Spleen (tissue), 11 donors: ENCODE measurements at regions not wholly inside any gene's neighbourhood (a gene's known extent, or its start where the extent isn't known, plus 50 kb on each side); places are given as distances from the start of the nearest gene placed in this dataset.

ENCODE experiments used
- DNase-seq: peaks from one replicate; pipeline ENCODE4 v3.0.0-alpha.2; 2020
- H3K27ac ChIP-seq, 8 donors: fragments of 200-600 bp; sonication (generic) in 7 of 8; 1 replicate in 4 of 8; 2 replicates in 4 of 8; pipeline versions ENCODE4 v1.5.0 to v1.8.0; 2016 to 2021; ENCODE audit warnings: inconsistent platforms in 4 of 8, mild to moderate bottlenecking in 4 of 8, moderate library complexity in 1 of 8
- H3K27me3 ChIP-seq, 7 donors: fragments of 200-600 bp; sonication (generic) in 6 of 7; replicated peaks in 1 of 7; 1 replicate in 4 of 7; 2 replicates in 3 of 7; pipeline versions ENCODE4 v1.5.0 to v1.8.0; 2016 to 2021; ENCODE audit warnings: inconsistent platforms in 3 of 7, mild to moderate bottlenecking in 1 of 7
- H3K36me3 ChIP-seq, 6 donors: fragments of 200-600 bp; sonication (generic) in 5 of 6; 1 replicate in 4 of 6; 2 replicates in 2 of 6; pipeline versions ENCODE4 v1.5.0 to v1.8.0; 2016 to 2021; ENCODE audit warnings: inconsistent platforms in 2 of 6
- H3K4me1 ChIP-seq, 6 donors: fragments of 200-600 bp; sonication (generic) in 5 of 6; 1 replicate in 3 of 6; 2 replicates in 3 of 6; pipeline versions ENCODE4 v1.5.0 to v1.8.0; 2016 to 2021; ENCODE audit warnings: inconsistent platforms in 3 of 6
- H3K4me3 ChIP-seq, 8 donors: fragments of 200-600 bp; sonication (generic) in 7 of 8; 1 replicate in 4 of 8; 2 replicates in 4 of 8; pipeline versions ENCODE4 v1.5.0 to v1.8.0; 2016 to 2021; ENCODE audit warnings: inconsistent platforms in 4 of 8, mild to moderate bottlenecking in 4 of 8, moderate library complexity in 2 of 8
- H3K9me3 ChIP-seq, 8 donors: fragments of 200-600 bp; sonication (generic) in 7 of 8; 1 replicate in 4 of 8; 2 replicates in 4 of 8; pipeline versions ENCODE4 v1.5.0 to v1.8.0; 2016 to 2021; ENCODE audit warnings: inconsistent platforms in 4 of 8
- CTCF ChIP-seq, 11 experiments: fragments of 200-600 bp in 7 of 11; fragments of 450-650 bp in 4 of 11; sonication (generic) in 4 of 11; IDR thresholded peaks in 8 of 11; conservative IDR thresholded peaks in 3 of 11; 1 replicate in 7 of 11; 2 replicates in 4 of 11; pipeline versions ENCODE4 v1.4.0 to v1.8.0; 2016 to 2021; ENCODE audit warnings: antibody characterized with exemption in 11 of 11, inconsistent platforms in 4 of 11, mild to moderate bottlenecking in 1 of 11
- POLR2A ChIP-seq, 3 donors: fragments of 450-650 bp; IDR thresholded peaks; one replicate each; pipeline ENCODE4 v1.5.1; 2017; ENCODE audit warnings: antibody characterized with exemption in 3 of 3, mild to moderate bottlenecking in 1 of 3
- POLR2AphosphoS5 ChIP-seq, 3 donors: sonication (generic); formaldehyde crosslinking; IDR thresholded peaks; one replicate each; pipeline ENCODE4 v1.5.1; 2017; ENCODE audit warnings: antibody characterized with exemption in 3 of 3
- WGBS, 5 donors: extraction: QIAGEN DNeasy Blood & Tissue Kit in 3 of 5; methylation state at CpG; one replicate each; pipeline versions ENCODE4 v1.1.5 to v1.1.7; 2013 to 2018; 5-methylcytosine and 5-hydroxymethylcytosine counted together
- intact Hi-C: fragments of 100-400 bp; cut with DNase I; formaldehyde crosslinking; loops from one replicate; pipeline ENCODE4 v1.15.0; 2023; ENCODE audit warnings: low total_unique reads
- donor health status: healthy with polysubstance abuse.
- donor health status: DM: no; HTN: no; CAD: no; lungs with moderate emphysema.
- donor health status: DM: no; HTN: no; CAD: no.
- donor health status: Bipolar disorder and iron deficiency.
- donor health status: healthy.
- donor health status: DM: no; HTN: no; CAD: no.
- donor health status: DM: yes; HTN: yes; CAD: no.

- whole genome bisulfite sequencing, 5 donors = 36 to 49% (median 43%) methylated on average over 1 of the region's 1 CpG
- no peak for DNase-seq
- Histone ChIP-seq H3K27me3 (no peaks in the 10 kb centered on the region), H3K9me3 (peaks cover 0 to 49% (median 24%) of the 10 kb centered on the region in 8 donors), H3K36me3 (no peaks in the 10 kb centered on the region), H3K4me1 (no peaks in the 10 kb centered on the region), H3K4me3 (no peak overlapping the region), H3K27ac (no peak overlapping the region)
- TF ChIP-seq POLR2AphosphoS5 (IDR thresholded peaks at IDR 0.05) (no peak), POLR2A (IDR thresholded peaks at IDR 0.05) (no peak), CTCF (IDR thresholded peaks at IDR 0.05 in 8 of 11, conservative IDR thresholded peaks at IDR 0.05 in 3 of 11) (no peak)
- intact Hi-C loops = no loop called here
Measured at GRCh38 chr12:60710246-60710645, 1114.4 kb downstream of the SLC16A7 start.

GRCh38 chr12:60714141-60714900 lies 1118.5 kb downstream of the SLC16A7 start:
- Histone ChIP-seq H3K27ac (no peak overlapping the region), H3K9me3 (peaks cover 0 to 33% (median 5%) of the 10 kb centered on the region in 8 donors), H3K4me1 (no peaks in the 10 kb centered on the region), H3K27me3 (no peaks in the 10 kb centered on the region), H3K4me3 (no peak overlapping the region), H3K36me3 (no peaks in the 10 kb centered on the region)
- DNase-seq = no peak
- no peak for TF ChIP-seq POLR2A (IDR thresholded peaks at IDR 0.05)
- no peak for TF ChIP-seq POLR2AphosphoS5 (IDR thresholded peaks at IDR 0.05)
- TF ChIP-seq CTCF (IDR thresholded peaks at IDR 0.05 in 8 of 11, conservative IDR thresholded peaks at IDR 0.05 in 3 of 11) = no peak
- intact Hi-C loops = no loop called here
- whole genome bisulfite sequencing, 5 donors = 80 to 87% (median 82%) methylated on average over 5 of the region's 5 CpGs

- Histone ChIP-seq H3K4me3 (no peak overlapping the region), H3K4me1 (no peaks in the 10 kb centered on the region), H3K36me3 (no peaks in the 10 kb centered on the region), H3K9me3 (peaks cover 0 to 21% (median 5%) of the 10 kb centered on the region in 8 donors), H3K27me3 (no peaks in the 10 kb centered on the region), H3K27ac (no peak overlapping the region)
- intact Hi-C loops = no loop called here
- DNase-seq = no peak
- TF ChIP-seq POLR2A (IDR thresholded peaks at IDR 0.05) (no peak), CTCF (IDR thresholded peaks at IDR 0.05 in 8 of 11, conservative IDR thresholded peaks at IDR 0.05 in 3 of 11) (no peak), POLR2AphosphoS5 (IDR thresholded peaks at IDR 0.05) (no peak)
- WGBS, 5 donors = 52 to 67% (median 63%) methylated on average over 1 of the region's 1 CpG
Measured at GRCh38 chr12:60724475-60724874, 1128.6 kb downstream of the SLC16A7 start.

GRCh38 chr12:60724984-60725383 lies 1129.2 kb downstream of the SLC16A7 start:
- Histone ChIP-seq H3K9me3 (peaks cover 0 to 21% (median 5%) of the 10 kb centered on the region in 8 donors), H3K4me3 (no peak overlapping the region), H3K27ac (no peak overlapping the region), H3K36me3 (no peaks in the 10 kb centered on the region), H3K27me3 (no peaks in the 10 kb centered on the region), H3K4me1 (no peaks in the 10 kb centered on the region)
- TF ChIP-seq CTCF (IDR thresholded peaks at IDR 0.05 in 8 of 11, conservative IDR thresholded peaks at IDR 0.05 in 3 of 11) = no peak
- no peak for TF ChIP-seq POLR2AphosphoS5 (IDR thresholded peaks at IDR 0.05)
- intact Hi-C loops = no loop called here
- DNase-seq = no peak
